Fibroblast of lung (primary cell): ENCODE measurements at regions not wholly inside any gene's neighbourhood (a gene's known extent, or its start where the extent isn't known, plus 50 kb on each side); places are given as distances from the start of the nearest gene placed in this dataset.

Source experiments
- DNase-seq, 2 donors: peaks; one replicate each; pipeline versions ENCODE4 v3.0.0 to v3.0.0-alpha.2; 2010; ENCODE audit warnings: low read depth in 2 of 2
- H2AFZ ChIP-seq: 2 replicates; pipeline ENCODE4 v1.5.1; 2012; ENCODE audit warnings: low read length, control low read depth, inconsistent platforms
- H3K27ac ChIP-seq: 2 replicates; pipeline ENCODE4 v1.5.1; 2011; ENCODE audit warnings: low read length, control low read depth; ENCODE audit not compliant: insufficient read depth
- H3K27me3 ChIP-seq: 2 replicates; pipeline ENCODE4 v1.5.1; 2011; ENCODE audit warnings: mild to moderate bottlenecking, low read length; ENCODE audit not compliant: control insufficient read depth, insufficient read depth
- H3K36me3 ChIP-seq: 2 replicates; pipeline ENCODE4 v1.5.1; 2011; ENCODE audit warnings: low read length; ENCODE audit not compliant: control insufficient read depth, insufficient read depth
- H3K4me1 ChIP-seq: 2 replicates; pipeline ENCODE4 v1.5.1; 2011; ENCODE audit warnings: low read length; ENCODE audit not compliant: control insufficient read depth, insufficient read depth; ENCODE audit errors: extremely low read depth
- H3K4me2 ChIP-seq: 2 replicates; pipeline ENCODE4 v1.5.1; 2011; ENCODE audit warnings: low read length, control low read depth; ENCODE audit not compliant: insufficient read depth; ENCODE audit errors: extremely low read depth
- H3K4me3 ChIP-seq, 4 experiments: fragments of 200-600 bp in 1 of 4; sonication (generic) in 1 of 4; replicated peaks in 1 of 4; 2 replicates each; pipeline ENCODE4 v1.5.1; 2011 to 2016; ENCODE audit warnings: low read length in 4 of 4, low read depth in 3 of 4, mild to moderate bottlenecking in 3 of 4, control low read depth in 2 of 4, inconsistent platforms in 1 of 4, mixed read lengths in 1 of 4; ENCODE audit not compliant: insufficient read depth in 1 of 4; ENCODE audit errors: control extremely low read depth in 1 of 4
- H3K79me2 ChIP-seq: 2 replicates; pipeline ENCODE4 v1.5.1; 2012; ENCODE audit warnings: mild to moderate bottlenecking, low read length, inconsistent platforms; ENCODE audit not compliant: control insufficient read depth, insufficient read depth
- H3K9ac ChIP-seq: 2 replicates; pipeline ENCODE4 v1.5.1; 2011; ENCODE audit warnings: mild to moderate bottlenecking, low read length, control low read depth; ENCODE audit not compliant: insufficient read depth
- H3K9me3 ChIP-seq: 2 replicates; pipeline ENCODE4 v1.5.1; 2012; ENCODE audit warnings: low read depth, low read length; ENCODE audit not compliant: control insufficient read depth, insufficient read depth
- H4K20me1 ChIP-seq: 2 replicates; pipeline ENCODE4 v1.5.1; 2011; ENCODE audit warnings: low read length; ENCODE audit not compliant: control insufficient read depth, insufficient read depth; ENCODE audit errors: extremely low read depth
- EZH2 ChIP-seq: IDR thresholded peaks from 2 replicates; pipeline ENCODE4 v1.5.1; 2012; ENCODE audit warnings: low read length, control low read depth, mild to moderate bottlenecking; ENCODE audit errors: missing control alignments
- TF ChIP-seq, protein P1 (sequence below), 2 donors: IDR thresholded peaks in 1 of 2; conservative IDR thresholded peaks in 1 of 2; 1 replicate in 1 of 2; 2 replicates in 1 of 2; pipeline ENCODE4 v1.5.1; 2011 to 2012; ENCODE audit warnings: low read length in 2 of 2, control low read depth in 1 of 2, inconsistent platforms in 1 of 2, low read depth in 1 of 2, mild to moderate bottlenecking in 1 of 2

DNA sequence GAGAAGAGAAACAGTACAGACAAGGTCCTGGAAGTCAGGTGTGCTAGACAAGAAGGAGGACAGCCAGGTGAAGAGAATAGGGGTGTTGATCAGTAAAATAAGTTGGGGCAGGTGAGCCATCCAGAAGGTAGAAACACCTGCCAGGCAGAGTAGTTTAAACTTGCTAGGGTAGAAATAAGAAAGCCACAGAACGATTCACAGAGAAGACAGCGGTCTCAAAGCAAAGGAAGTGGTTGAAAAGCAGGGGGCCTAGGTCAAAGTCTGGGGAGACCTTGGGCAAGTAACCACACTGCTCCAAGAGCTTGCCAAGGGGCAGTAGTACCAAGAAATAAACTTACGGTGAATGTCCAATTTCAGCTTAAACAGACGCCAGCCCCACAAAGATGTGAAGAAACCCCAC, 116.6 kb upstream of the PROX1 start:
- no peak for DNase-seq
- TF ChIP-seq EZH2 = no peak
- TF ChIP-seq, protein P1, sequence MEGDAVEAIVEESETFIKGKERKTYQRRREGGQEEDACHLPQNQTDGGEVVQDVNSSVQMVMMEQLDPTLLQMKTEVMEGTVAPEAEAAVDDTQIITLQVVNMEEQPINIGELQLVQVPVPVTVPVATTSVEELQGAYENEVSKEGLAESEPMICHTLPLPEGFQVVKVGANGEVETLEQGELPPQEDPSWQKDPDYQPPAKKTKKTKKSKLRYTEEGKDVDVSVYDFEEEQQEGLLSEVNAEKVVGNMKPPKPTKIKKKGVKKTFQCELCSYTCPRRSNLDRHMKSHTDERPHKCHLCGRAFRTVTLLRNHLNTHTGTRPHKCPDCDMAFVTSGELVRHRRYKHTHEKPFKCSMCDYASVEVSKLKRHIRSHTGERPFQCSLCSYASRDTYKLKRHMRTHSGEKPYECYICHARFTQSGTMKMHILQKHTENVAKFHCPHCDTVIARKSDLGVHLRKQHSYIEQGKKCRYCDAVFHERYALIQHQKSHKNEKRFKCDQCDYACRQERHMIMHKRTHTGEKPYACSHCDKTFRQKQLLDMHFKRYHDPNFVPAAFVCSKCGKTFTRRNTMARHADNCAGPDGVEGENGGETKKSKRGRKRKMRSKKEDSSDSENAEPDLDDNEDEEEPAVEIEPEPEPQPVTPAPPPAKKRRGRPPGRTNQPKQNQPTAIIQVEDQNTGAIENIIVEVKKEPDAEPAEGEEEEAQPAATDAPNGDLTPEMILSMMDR (conservative IDR thresholded peaks at IDR 0.05 in 1 of 2, IDR thresholded peaks at IDR 0.05 in 1 of 2; ENCODE audit: low read depth in 1 of 2, low read length in 2 of 2) = no peak
- no peaks in the 10 kb centered on the region for H4K20me1 ChIP-seq
- H2AFZ ChIP-seq = no peak overlapping the region
- H3K27ac ChIP-seq = no peak overlapping the region
- H3K36me3 ChIP-seq = no peaks in the 10 kb centered on the region
- H3K9ac ChIP-seq = no peak overlapping the region
- no peaks in the 10 kb centered on the region for H3K9me3 ChIP-seq
- H3K4me1 ChIP-seq = no peaks in the 10 kb centered on the region
- H3K79me2 ChIP-seq = no peaks in the 10 kb centered on the region
- H3K4me3 ChIP-seq = no peak overlapping the region
- no peaks in the 10 kb centered on the region for H3K27me3 ChIP-seq
- H3K4me2 ChIP-seq = no peak overlapping the region

GRCh38 chr1:213874789-213875188, 113.0 kb upstream of the PROX1 start:
- no peak for TF ChIP-seq EZH2
- TF ChIP-seq, protein P1 (conservative IDR thresholded peaks at IDR 0.05 in 1 of 2, IDR thresholded peaks at IDR 0.05 in 1 of 2; ENCODE audit: low read depth in 1 of 2, low read length in 2 of 2) = no peak
- Histone ChIP-seq H3K36me3 (no peaks in the 10 kb centered on the region), H3K4me2 (no peak overlapping the region), H3K27me3 (no peaks in the 10 kb centered on the region), H3K4me1 (no peaks in the 10 kb centered on the region), H3K79me2 (no peaks in the 10 kb centered on the region), H2AFZ (no peak overlapping the region), H3K9ac (no peak overlapping the region), H3K4me3 (no peak overlapping the region), H4K20me1 (no peaks in the 10 kb centered on the region), H3K9me3 (no peaks in the 10 kb centered on the region), H3K27ac (no peak overlapping the region)
- DNase-seq = no peak

DNA sequence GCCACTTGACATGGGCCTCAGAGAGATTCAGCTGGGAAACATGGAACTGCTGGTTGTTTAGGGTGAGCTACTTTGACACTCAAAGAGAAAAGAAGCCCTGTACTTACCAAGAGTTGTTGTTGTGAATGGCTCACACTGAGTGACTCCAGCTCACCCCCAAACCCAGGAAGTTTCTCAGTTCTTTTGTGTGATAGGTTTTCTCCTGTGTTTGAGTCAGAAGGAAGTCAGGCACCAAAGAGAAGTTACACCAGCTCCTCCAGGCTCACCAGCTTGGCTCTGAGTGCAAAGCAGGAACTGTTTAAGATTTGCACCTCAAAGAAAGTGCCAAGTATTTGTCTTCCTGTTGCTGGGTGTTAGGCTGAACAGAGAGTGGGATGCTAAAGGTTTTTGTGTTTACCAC, 111.2 kb upstream of the PROX1 start:
- no peak overlapping the region for H3K4me3 ChIP-seq
- no peak for DNase-seq
- no peak overlapping the region for H3K27ac ChIP-seq
- no peaks in the 10 kb centered on the region for H3K9me3 ChIP-seq
- no peaks in the 10 kb centered on the region for H3K79me2 ChIP-seq
- H3K9ac ChIP-seq = no peak overlapping the region
- TF ChIP-seq, protein P1 (conservative IDR thresholded peaks at IDR 0.05 in 1 of 2, IDR thresholded peaks at IDR 0.05 in 1 of 2; ENCODE audit: low read depth in 1 of 2, low read length in 2 of 2) = no peak
- no peak for TF ChIP-seq EZH2
- H3K4me1 ChIP-seq = no peaks in the 10 kb centered on the region
- H3K36me3 ChIP-seq = no peaks in the 10 kb centered on the region
- H3K27me3 ChIP-seq = no peaks in the 10 kb centered on the region
- H4K20me1 ChIP-seq = no peaks in the 10 kb centered on the region
- H3K4me2 ChIP-seq = no peak overlapping the region
- H2AFZ ChIP-seq = no peak overlapping the region
